DMS79 treated with DMSO at 0.1 percent for 48 hours (cell line): ENCODE measurements at regions not wholly inside any gene's neighbourhood (a gene's known extent, or its start where the extent isn't known, plus 50 kb on each side); places are given as distances from the start of the nearest gene placed in this dataset.

ENCODE experiments used
- DNase-seq: peaks from one replicate; lab custom pipeline; 2025; lab: John Stamatoyannopoulos, UW

DNA sequence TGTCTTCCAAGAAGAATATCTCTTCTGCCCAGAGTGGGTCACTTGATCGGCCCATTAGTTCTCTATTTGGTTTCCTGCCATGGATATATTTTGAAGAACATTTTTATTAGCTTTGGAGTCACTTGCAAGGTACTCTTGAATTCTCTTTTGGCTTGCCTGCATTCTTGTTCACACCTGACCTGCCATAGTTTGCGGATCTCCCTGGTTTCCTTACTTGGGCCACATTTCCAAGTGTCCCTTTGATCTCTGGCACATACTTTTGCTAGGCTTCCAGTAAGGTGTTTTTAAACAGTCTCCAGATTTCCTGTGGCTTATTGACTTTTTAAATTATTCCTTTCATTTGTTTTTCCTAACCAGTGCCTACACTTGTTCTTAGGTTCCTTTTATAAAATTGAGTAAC, 488.5 kb upstream of the MDFIC2 start:
- no peak for DNase-seq

DNA sequence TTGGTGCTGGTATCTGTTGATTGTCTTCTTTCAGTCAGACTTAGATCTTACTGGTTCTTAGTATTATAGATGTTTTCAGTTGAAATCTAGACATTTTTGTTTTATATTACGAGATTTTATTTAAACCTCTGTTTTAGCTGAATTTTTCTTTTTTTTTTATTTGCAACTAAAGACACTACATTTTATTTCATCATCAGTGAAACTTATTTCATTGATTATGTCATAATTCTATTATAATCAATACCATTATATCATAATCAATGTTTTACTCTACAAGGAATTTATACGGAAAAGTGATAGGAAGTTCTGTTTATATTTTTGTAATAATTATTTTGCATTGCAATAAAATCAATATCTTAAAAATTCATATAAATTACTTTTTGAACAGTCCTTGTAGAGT, 477.4 kb upstream of the MDFIC2 start:
- no peak for DNase-seq

DNA sequence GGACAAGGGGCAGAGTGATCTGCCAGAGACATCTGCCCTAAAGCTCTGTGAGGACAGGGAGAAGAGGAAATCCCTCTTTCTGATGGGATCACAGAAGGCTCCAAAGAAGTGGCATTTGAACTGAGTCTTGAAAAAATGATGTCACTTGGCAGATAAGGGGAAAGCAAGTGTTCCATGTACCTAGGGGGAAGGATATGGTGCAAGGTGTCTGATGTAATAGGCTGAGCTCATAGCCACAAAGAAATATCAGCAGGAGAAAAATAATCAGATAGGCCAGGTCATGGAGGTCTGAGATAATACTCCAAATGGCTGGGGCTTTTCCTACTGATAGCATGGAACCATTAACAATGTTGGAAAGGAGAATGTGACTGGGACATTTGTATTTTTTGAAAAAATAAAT, 468.4 kb upstream of the MDFIC2 start:
- DNase-seq = no peak

DNA sequence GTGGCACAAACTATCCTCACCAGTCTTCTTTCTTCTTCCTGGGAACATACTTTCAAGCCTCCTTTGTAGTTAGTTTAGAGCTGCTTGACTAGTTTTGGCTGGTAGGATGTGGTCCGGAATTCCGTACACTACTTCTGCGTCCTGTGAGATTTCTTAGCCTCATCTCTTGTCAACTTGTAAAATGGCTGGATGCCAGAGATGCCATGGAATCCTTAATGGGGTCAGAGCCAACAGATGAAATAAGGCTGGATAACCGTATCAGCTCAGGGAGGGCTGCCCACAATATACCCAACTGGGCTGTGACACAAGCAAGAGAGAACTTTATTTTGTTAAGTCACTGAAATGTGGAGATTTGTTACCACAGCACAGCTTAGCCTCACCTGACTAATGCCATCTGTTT, 466.9 kb upstream of the MDFIC2 start:
- no peak for DNase-seq

DNA sequence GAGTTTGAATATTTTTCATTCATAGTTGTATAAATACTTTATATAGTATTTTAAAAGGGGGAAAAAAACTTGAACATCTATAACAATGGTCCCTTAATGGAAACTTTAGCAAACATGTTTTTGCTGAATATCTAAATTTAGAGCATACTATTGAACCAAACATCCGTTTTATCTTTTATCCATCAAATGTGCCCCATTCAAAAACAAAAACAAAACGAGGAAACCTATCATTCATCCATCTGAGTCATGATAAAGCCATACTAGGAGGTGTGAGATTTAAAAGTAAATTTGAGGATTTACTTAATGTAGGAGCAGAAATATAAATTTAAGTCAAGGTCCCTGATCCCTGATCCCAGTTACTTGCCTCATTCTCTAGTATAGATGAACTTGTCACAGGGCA, 463.6 kb upstream of the MDFIC2 start:
- DNase-seq = no peak

DNA sequence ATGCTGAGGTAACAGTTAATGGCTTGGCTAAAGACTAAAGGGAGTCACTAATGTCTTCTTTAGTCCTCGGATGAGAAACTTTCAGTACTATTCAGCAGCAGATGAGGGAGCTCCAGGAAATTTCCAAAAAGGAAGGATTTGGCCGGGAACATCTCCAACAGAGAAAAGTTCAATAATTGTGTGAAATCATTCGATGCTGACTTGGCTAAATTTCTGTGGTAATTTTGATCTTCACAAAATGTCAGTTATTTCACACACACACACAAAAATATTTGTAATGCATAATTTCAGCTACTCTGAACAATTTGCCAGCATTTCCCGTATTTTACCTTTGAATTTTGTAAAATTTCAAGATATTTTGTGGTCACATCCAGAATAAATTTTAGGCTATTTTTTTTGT, 462.8 kb upstream of the MDFIC2 start:
- no peak for DNase-seq

DNA sequence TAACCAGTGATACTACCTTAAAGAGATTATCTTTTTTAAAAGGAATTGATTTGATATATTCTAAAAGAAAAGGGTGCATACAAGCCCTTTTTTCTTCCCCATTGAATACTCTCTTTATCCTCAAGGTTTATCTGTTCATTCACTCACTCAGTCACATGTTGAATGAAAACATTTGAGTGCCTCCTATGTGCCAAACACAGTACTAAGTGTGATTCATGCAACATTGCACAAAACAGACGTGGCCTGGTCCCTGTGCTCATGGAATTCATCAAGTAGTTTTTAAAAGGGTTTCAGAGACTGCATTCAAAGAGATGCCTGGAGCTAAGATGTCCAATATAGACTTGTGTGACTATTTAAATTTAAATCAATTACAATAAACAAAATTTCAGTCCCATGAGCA, 462.2 kb upstream of the MDFIC2 start:
- DNase-seq = no peak

DNA sequence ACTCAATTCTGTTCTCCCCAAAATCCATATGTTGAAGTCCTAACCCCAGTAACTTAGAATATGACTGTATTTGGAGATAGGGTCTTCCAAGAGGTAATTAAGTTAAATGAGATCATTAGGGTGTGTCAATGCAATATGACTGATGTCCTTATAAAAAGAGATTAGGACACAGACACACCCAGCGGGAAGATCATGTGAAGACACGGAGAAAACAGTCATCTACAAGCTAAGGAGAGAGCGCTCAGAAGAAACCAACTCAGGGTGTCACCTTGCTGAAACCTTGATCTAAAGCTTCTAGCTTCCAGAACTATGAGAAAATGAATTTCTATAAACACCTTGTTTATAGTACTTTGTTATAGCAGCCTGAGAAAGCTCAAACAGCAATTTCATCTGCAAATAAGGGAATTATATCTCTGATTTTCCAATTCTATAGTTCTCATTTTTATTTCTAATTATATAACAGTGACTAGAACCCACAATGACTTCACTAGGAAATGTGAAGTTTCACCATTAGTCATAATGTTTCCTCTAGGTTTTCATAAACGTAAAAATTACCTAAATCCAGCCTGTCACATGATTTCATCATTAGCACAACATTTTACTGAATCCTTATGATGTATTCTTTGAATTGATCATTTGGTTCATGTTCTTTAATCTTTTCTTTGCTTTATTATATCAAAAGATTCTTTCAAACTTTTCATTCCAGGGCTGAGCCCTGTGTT, 459.1 kb upstream of the MDFIC2 start:
- no peak for DNase-seq

DNA sequence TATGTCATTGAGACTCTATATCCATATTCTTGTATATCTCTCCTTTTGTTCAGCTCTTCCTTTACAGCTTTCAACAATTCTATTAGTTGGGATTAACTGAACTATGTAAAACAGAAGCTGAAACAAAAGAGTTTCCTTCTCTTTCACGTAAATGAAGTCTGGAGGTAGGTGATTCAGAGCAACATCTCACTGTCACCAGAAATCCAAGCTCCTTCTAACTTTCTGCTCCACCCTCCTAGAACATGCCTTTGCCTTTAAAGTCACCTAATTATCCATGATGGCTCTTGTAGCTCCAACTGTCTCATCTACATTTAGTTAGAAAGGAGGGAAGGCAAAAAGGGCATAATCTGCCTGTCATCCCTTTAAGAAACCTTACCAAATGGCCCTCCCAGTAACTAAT, 458.2 kb upstream of the MDFIC2 start:
- no peak for DNase-seq

DNA sequence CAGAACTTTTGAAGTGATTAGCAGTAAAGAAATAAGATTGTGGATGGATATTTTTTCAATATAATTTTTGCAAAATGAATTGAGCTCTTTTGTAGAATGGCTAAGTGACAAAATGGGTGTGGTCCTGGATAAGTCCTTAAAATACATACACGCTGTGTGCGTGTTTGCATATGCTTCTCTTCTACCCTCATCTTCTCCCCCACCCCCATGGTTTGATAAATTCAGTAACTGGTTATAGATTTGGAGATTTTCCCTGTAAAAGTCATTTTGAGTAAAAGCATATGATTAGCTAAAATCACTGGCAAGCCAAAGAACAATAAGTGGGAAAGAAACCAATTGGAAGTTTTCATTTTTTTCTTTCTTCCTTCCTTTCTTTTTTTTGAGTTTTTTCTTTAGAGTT, 453.9 kb upstream of the MDFIC2 start:
- DNase-seq = no peak

DNA sequence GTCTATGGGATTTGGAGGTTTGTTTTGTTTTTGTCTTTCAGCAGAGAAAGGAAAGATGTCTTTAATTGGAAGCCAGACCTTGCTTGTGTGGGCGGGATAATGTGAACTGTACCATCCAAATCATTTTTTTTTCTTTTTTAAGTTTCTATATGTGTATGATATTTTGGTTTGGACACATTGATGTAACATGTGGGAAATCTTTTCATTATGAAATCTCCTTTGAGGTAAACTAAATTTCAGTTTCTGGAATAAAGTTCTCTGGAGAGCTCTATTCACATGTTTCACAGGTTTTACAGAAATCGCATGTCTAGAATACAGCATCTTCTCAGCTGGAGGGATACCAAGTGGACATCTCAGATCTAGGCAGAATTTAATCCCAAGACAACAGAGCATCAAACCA, 451.5 kb upstream of the MDFIC2 start:
- no peak for DNase-seq

DNA sequence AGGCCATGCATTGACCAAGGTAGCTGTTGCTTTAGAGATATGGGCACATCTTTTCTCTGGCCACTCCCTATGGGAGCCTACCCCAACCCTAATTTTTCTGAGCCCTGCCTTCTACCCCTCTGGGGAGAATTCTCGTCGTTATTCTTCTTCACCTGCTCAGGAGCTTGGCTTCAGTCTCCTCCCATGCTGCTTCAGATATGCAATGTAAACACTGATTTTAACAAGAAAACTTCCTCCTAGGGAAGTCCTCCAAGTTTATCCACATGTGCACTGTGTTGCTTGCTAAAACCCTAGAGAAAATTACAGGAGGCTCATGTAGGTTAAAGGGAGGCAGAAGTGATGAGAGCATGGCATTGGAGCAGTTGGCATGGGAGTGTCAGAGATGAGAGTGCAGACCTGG, 445.2 kb upstream of the MDFIC2 start:
- no peak for DNase-seq

DNA sequence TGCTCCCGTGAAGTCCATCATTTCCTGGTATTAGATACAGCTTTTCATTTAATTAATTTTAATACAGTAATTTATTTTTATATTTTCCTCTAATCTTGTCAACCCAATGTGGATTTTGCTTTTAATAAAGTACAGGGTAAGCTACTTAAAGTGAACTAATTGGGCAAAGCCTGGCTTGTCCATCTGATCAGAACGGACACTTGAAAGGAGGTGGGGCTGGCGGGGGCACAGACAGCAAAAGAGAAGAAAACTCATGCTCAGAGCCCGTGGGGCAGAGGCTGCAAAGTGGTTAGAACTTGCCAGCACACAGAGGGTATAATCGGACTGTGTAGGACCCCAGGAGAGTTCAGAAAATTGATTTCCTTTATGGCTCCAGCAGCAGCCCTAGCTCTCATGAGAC, 443.1 kb upstream of the MDFIC2 start:
- DNase-seq = no peak

DNA sequence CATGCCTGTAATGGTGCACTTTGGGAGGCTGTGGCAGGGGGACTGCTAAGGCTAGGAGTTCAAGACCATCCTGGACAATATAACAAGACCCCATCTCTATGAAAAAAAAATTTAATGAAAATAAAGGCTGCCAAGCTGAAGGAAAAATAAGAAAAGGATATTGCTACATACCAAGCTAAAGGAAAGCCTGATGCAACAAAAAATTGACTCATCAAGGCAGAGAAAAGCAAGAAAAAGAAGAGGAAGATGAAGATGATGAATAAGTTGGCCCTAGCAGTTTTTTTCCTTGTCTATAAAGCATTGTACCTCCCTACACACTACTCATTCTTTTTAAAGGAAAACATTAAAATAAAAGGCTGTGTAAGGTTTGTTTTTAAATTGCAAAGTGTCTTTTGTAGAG, 441.9 kb upstream of the MDFIC2 start:
- DNase-seq = no peak

DNA sequence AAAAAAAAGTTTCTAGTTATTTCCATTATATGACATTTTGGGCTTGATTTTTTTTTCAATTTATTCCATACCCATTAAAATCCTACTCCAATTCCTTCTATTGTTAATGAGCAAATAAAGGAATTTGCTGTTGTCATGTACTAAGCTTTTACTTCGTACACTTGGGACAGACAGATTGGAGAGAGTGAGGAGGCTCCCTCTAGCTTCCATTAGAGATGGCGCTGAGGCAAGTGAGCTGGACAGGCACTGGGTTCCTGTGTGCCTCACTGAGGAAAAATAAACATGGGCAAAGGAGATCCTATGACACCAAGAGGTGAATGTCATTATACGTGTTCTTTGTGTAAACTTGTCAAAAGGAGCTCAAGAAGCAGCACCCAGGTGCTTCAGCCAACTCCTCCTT, 441.1 kb upstream of the MDFIC2 start:
- DNase-seq = no peak

DNA sequence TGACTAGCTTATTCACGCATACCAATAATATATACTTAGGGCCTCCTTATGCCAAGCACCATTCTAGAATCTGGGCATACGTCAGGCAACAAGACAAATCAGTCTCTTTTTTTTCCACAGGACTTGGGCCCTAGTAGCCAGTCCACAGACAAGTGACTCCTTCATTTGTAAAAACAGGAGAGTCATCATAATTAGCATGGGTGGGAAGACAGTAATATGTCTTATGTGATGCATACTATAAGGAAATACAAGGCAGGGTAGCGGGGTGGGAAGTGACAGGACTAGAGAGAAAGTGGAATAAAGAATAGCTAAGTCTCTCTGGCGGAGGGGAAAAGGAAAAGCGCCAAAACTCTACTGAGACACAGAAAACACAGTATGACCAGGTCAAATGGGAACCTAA, 439.6 kb upstream of the MDFIC2 start:
- no peak for DNase-seq

DNA sequence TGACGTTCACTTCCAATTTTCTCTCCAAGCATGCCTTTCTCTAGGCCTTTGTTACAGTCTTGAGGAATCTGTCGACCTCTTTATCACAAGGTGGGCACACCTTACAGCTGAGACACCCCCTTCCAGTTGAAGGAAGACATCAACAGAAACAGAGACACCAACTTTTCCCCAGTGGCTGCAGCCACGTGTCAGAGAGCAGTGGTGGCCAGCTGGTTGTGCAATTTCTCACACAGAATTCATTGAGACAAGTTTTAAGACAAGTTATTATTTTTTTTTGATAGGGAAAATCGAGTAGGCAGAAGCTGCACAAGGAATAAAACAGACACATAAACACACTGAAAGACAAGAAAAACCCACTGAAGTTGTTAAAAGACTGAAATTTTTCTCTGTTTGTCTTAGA, 436.7 kb upstream of the MDFIC2 start:
- no peak for DNase-seq

DNA sequence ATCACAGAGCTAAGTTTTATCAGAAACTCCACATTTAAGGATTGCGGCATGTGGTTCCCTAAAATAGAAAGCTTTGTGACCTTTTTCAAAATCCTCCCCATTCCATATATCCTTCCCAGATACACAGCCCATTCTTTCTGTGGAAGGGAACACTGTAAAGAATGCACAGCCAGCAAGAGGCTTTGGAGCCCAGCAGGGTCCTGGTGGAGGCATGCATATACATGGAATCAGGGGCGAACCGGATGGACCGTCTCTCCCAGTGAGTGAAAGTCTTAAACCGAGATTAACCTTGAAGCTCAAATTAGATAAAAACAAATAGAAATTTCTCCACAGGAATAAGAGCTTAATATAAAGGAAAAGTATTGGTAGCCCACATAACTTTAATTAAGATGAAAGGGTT, 436.2 kb upstream of the MDFIC2 start:
- no peak for DNase-seq

DNA sequence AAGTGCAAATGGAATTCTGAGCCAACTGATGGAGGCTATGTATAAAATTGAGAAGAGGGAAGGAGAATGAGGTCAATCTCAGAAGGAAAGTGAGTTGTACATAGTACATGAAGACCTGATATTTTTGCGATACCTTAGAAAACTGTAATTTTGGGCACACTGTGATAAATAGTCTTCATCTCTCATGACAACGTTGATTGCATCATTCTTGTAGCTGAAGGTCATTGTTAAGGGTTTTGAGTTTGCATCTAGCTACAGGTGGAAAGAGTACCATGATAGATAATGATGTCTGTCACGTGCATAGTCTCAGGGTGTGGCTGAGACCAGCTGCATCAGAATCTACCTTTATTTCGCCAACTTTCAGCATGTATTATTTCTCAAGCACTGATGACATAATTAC, 435.4 kb upstream of the MDFIC2 start:
- no peak for DNase-seq

DNA sequence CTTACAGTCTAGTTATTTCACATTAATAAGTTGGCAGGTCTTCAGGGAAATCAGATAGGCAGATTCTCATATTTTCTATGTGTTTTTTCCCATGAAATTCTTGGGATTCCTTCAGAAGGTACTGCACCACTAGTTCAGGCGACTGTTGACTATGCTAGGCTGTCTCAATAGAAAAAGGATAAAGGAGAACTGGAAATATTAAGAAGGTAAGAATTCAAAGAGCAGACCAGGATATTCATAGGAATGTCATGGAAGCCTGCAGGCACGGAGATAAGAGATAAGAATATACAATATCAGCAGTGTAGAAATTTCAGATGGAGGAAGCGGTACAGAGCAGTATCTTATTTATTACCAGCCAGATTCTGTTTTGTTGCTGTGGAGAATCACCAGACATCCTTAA, 432.1 kb upstream of the MDFIC2 start:
- DNase-seq = no peak

DNA sequence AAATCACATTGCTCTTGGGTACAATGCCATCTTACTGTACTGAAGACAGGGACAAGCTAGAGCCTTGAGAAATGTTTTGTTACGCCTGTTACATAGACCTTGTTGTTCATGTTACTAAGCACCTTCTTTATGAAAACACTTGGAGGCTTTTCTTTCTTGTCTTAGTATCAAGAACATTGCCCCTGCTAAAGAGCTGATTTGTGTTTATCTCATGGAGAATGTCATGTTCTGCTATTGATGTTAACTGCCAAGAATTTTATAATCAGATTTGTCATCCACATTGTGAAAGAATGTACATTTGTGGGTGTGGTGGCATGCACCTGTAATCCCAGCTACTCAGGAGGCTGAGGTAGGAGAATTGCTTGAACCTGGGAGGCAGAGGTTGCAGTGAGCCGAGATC, 431.3 kb upstream of the MDFIC2 start:
- DNase-seq = no peak

DNA sequence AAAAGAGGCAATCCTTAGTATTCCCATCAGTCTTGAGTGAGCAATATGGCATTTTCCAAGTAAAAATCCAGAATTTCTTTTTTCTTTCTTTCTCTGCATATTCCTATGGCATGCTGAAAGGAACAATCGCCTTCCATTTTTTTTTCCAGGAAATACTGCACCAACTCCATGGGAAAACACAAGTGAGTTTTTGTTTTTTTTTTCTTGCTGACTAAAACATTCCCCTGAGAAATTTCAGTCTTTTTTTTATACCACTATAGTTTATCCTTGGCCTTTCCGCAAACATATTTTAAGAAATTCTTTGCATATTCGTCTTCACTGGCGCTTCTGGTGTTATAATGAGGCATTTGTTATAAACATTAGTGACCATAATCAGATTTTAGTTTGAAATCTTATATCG, 429.6 kb upstream of the MDFIC2 start:
- DNase-seq = no peak

DNA sequence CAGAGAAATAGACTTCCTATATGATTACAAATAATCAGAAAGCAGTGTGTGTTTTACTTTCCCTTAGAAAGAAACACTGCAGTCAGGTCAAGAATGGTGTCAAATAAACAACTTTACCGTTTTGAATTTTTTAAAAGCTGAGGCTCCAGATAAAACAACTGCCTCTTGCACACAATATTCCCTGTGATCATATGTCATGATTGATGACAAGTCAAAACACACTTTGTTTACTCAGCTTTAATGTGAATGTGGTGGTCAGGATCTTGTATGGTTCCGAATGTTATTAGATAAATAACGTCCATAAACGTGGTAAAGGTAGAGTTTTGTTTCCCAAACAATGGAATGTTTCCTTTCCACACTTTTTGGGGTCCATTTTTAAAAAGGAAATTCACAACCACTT, 428.4 kb upstream of the MDFIC2 start:
- DNase-seq = no peak

DNA sequence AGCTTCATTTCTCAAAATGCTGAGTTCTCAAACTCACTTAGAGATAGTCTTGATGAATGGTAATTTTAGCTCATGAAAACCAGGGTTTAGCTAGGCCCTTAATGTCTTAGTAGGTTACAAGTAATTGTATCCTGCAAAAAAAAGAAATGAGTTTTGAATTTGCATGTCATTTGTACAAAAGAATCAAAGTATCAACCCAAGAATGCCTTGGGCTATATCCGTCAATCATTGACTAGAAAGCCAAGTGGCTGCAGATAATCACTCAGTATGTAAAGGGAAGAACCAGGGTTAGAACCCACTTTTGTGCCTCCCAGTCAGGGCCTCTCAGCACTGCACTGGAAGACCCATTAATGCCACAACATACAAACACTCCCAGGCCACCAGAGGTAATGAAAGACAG, 427.6 kb upstream of the MDFIC2 start:
- DNase-seq = no peak

DNA sequence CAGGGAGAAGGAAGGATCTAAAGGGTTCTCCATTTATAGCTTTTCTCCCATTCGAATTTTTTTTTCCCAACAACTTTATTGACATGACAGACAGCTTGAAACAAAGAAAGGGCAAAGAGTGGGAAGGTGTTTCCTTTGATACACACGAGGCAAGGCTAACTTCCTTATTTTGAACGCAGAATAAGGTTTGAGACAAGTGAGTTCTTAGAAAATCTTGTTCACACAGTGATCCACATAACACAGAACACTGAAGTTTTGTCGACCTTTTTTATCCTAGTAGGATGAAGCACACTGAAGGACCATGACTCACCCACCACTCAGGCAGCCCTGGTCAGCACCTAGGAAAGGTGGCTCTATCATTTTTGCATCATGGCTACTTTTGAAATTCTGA, 425.8 kb upstream of the MDFIC2 start:
- no peak for DNase-seq
